ENCODE measurements at regions not wholly inside any gene's neighbourhood (a gene's known extent, or its start where the extent isn't known, plus 50 kb on each side); places are given as distances from the start of the nearest gene placed in this dataset.

GRCh38 chr7:86964973-86965726, 94.3 kb downstream of the ELAPOR2 start:
- DNase-seq (ENCODE audit: low read depth, low spot score), result no peak
- TF ChIP-seq GATA2 (IDR thresholded peaks at IDR 0.05; ENCODE audit: insufficient read depth, insufficient read length, low read depth, low read length) (no peak), MAX (IDR thresholded peaks at IDR 0.05; ENCODE audit: insufficient read depth, insufficient read length) (no peak), POLR2A (IDR thresholded peaks at IDR 0.05; ENCODE audit: low read depth, low read length) (no peak), EZH2 (IDR thresholded peaks at IDR 0.05; ENCODE audit: borderline replicate concordance, low read depth, low read length, severe bottlenecking) (no peak), CTCF (IDR thresholded peaks at IDR 0.05; ENCODE audit: extremely low read depth in 1 of 2, insufficient read depth in 1 of 2, low read depth in 1 of 2, low read length in 2 of 2) (no peak), FOS (IDR thresholded peaks at IDR 0.05; ENCODE audit: borderline replicate concordance, insufficient read depth, low read length) (no peak), POLR2AphosphoS5 (IDR thresholded peaks at IDR 0.05; ENCODE audit: insufficient read depth, low read depth, low read length) (no peak), MYC (IDR thresholded peaks at IDR 0.05; ENCODE audit: low read depth, low read length) (no peak), JUN (IDR thresholded peaks at IDR 0.05; ENCODE audit: borderline replicate concordance, insufficient read depth, insufficient read length, low read depth) (no peak)
- Histone ChIP-seq H3K9me3 (replicated peaks; ENCODE audit: control insufficient read depth, insufficient read depth, low read length) (no peaks in the 10 kb centered on the region), H3K36me3 (ENCODE audit: control insufficient read depth in 2 of 2, extremely low read depth in 1 of 2, insufficient read depth in 2 of 2, low read length in 2 of 2) (no peaks in the 10 kb centered on the region), H3K4me1 (ENCODE audit: control insufficient read depth, extremely low read depth, insufficient read depth, low read length) (no peaks in the 10 kb centered on the region), H3K27ac (ENCODE audit: insufficient read depth, low read depth, low read length) (no peak overlapping the region), H4K20me1 (replicated peaks; ENCODE audit: control insufficient read depth, extremely low read depth, insufficient read depth, low read length) (peaks cover 2% of the 10 kb centered on the region), H3K9ac (replicated peaks; ENCODE audit: extremely low read depth, insufficient read depth, low read length) (no peak overlapping the region), H3K4me3 (replicated peaks in 1 of 3; ENCODE audit: insufficient read depth in 1 of 3, low read depth in 1 of 3, low read length in 3 of 3) (no peak overlapping the region), H3K4me2 (ENCODE audit: insufficient read depth, low read length) (no peak overlapping the region), H3K79me2 (ENCODE audit: control insufficient read depth, insufficient read depth, low read length) (no peaks in the 10 kb centered on the region), H3K9me1 (replicated peaks; ENCODE audit: control insufficient read depth, extremely low read depth, insufficient read depth, low read length) (peaks cover 2% of the 10 kb centered on the region), H3K27me3 (ENCODE audit: control insufficient read depth in 2 of 2, insufficient read depth in 2 of 2, low read length in 2 of 2) (no peaks in the 10 kb centered on the region), H2AFZ (ENCODE audit: low read depth, low read length) (no peak overlapping the region)
- BruUV-seq (replicated peaks), result no TSS peak
- dilution Hi-C loops (cut with MboI; ENCODE audit: extremely low pct_ligation_motif_present, low sequenced_read_pairs) (no loop called here), intact Hi-C loops (cut with micrococcal nuclease) (no loop called here)
- FAIRE-seq, result no peak
- POLR2A ChIA-PET, result no interaction called here
- CTCF ChIA-PET, result no interaction called here

Measured in endothelial cell of umbilical vein (primary cell).